NB4 (cell line): ENCODE measurements at regions not wholly inside any gene's neighbourhood (a gene's known extent, or its start where the extent isn't known, plus 50 kb on each side); places are given as distances from the start of the nearest gene placed in this dataset.

Source experiments
- DNase-seq: peaks from one replicate; pipeline ENCODE4 v3.0.0; 2010; ENCODE audit warnings: low read depth
- H3K4me3 ChIP-seq: one replicate; pipeline ENCODE4 v1.5.1; 2011; ENCODE audit warnings: mild to moderate bottlenecking, low read depth, low read length, moderate library complexity
- MYC ChIP-seq: IDR thresholded peaks from 2 replicates; pipeline ENCODE4 v1.6.1; 2011; ENCODE audit warnings: low read depth, low read length
- POLR2A ChIP-seq: IDR thresholded peaks from 2 replicates; pipeline ENCODE4 v1.6.1; 2011; ENCODE audit warnings: mild to moderate bottlenecking; ENCODE audit not compliant: insufficient read length; ENCODE audit errors: extremely low read depth
- TF ChIP-seq, protein P1 (sequence below): IDR thresholded peaks from 2 replicates; pipeline ENCODE4 v1.6.1; 2011; ENCODE audit warnings: low read depth, low read length
- TF ChIP-seq, protein P2 (sequence below): IDR thresholded peaks from one replicate; pipeline ENCODE4 v1.5.1; 2012; ENCODE audit warnings: low read depth, low read length

DNA sequence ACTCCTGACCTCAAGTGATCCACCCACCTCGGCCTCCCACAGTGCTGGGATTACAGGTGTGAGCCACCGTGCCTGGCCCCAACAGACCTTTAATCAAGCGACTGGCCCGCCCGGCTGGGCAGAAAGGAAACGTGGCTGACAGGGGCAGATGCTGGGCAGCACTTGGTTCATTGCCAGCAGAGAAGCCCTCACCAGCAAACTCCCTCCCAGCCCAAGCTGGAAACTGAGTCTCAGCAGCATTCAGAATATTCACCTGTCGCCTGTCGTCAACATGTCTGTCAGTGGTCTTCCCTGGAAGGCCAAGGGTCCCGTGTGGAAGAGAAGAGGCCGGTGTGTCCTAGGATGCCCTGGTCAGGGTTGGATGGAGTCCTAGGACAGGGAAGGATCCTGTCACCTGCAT, 245.0 kb downstream of the TEX29 start:
- TF ChIP-seq, protein P1, sequence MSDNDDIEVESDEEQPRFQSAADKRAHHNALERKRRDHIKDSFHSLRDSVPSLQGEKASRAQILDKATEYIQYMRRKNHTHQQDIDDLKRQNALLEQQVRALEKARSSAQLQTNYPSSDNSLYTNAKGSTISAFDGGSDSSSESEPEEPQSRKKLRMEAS: no peak
- TF ChIP-seq POLR2A (no peak), MYC (no peak)
- TF ChIP-seq, protein P2, sequence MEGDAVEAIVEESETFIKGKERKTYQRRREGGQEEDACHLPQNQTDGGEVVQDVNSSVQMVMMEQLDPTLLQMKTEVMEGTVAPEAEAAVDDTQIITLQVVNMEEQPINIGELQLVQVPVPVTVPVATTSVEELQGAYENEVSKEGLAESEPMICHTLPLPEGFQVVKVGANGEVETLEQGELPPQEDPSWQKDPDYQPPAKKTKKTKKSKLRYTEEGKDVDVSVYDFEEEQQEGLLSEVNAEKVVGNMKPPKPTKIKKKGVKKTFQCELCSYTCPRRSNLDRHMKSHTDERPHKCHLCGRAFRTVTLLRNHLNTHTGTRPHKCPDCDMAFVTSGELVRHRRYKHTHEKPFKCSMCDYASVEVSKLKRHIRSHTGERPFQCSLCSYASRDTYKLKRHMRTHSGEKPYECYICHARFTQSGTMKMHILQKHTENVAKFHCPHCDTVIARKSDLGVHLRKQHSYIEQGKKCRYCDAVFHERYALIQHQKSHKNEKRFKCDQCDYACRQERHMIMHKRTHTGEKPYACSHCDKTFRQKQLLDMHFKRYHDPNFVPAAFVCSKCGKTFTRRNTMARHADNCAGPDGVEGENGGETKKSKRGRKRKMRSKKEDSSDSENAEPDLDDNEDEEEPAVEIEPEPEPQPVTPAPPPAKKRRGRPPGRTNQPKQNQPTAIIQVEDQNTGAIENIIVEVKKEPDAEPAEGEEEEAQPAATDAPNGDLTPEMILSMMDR: no peak
- no peak for DNase-seq
- no peak overlapping the region for H3K4me3 ChIP-seq

DNA sequence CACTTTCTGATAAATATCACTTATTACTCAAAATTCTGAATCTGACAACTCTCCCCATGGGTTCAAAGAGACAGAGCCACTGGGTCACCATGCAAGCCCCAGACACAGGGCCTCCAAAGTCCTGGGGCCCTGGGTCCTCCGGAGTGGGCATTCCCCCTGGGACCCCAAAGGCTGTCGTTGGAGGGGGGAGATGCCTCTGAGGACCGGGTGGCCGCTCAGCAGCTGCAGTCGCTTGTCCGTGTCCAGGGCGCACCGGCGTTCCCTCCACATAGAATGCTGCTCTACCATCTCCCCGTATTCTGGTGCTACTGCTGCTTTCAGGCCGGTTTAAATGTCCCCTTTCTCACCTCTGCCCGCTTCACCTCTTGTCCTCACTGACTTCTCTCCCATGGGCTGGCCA, 246.1 kb downstream of the TEX29 start:
- no peak for DNase-seq
- TF ChIP-seq, protein P1: no peak
- TF ChIP-seq POLR2A (no peak), MYC (no peak)
- TF ChIP-seq, protein P2: no peak
- no peak overlapping the region for H3K4me3 ChIP-seq

DNA sequence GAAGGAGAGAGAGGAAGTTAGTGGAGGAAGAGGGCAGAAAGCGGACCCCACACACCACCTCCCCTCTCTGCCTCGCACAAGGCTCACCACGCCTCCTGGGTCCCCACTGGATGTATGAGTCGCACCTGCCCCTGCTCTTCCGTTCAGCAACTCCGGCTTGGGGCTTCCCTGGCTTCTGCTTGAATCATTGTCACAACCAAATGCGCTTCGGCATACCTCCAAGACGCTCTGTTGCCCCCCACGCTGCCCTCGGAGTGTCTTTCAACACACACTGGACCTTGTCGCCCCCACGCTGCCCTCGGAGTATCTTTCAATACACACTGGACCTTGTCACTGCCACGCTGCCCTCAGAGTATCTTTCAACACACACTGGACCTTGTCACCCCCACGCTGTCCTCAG, 247.2 kb downstream of the TEX29 start:
- no peak overlapping the region for H3K4me3 ChIP-seq
- TF ChIP-seq MYC (no peak), POLR2A (no peak)
- TF ChIP-seq, protein P1: no peak
- TF ChIP-seq, protein P2: no peak
- no peak for DNase-seq

DNA sequence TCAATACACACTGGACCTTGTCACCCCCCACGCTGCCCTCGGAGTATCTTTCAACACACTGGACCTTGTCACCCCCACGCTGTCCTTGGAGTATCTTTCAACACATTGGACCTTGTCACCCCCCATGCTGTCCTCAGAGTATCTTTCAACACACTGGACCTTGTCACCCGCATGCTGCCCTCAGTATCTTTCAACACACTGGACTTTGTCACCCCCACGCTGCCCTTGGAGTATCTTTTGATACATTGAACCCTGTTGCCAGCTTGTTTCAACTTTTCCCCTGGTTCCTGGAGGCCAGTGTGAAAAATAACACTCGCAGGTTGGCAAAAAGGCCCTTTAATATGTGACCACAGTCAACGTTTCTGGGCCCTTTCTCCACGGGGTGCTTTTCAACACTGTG, 247.8 kb downstream of the TEX29 start:
- no peak overlapping the region for H3K4me3 ChIP-seq
- no peak for DNase-seq
- TF ChIP-seq MYC (no peak), POLR2A (no peak)
- TF ChIP-seq, protein P2: no peak
- TF ChIP-seq, protein P1: no peak

DNA sequence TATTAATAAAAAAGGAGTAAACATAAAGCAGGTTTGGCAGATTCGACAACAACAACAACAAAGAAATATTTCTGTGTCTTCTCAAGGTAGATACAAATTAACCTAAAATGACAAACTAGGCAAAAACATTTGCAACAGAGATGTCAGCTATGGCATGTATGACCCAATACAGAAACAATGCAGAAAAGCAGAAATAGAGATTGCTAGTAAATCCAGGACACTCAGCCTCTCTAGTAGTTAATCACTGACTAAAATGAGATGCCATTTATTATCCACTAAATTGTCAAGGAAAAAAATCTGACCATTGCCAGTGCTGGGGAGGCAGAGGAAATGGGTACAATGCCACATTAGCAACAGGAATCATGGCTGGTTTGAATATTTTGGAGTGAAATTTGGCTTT, 250.5 kb downstream of the TEX29 start:
- DNase-seq: no peak
- TF ChIP-seq POLR2A (no peak), MYC (no peak)
- TF ChIP-seq, protein P1: no peak
- TF ChIP-seq, protein P2: no peak
- H3K4me3 ChIP-seq: no peak overlapping the region
